Panc1 (cell line): ENCODE measurements at regions not wholly inside any gene's neighbourhood (a gene's known extent, or its start where the extent isn't known, plus 50 kb on each side); places are given as distances from the start of the nearest gene placed in this dataset.

Experiments used
- POLR2AphosphoS5 ChIP-seq: IDR thresholded peaks from 2 replicates; pipeline ENCODE4 v1.6.1; 2012; ENCODE audit warnings: mild to moderate bottlenecking, low read depth, low read length, moderate library complexity
- REST ChIP-seq, 2 experiments: IDR thresholded peaks; 2 replicates each; pipeline ENCODE4 v1.6.1; 2011 to 2012; ENCODE audit warnings: low read depth in 2 of 2, control low read depth in 1 of 2, low read length in 1 of 2, mild to moderate bottlenecking in 1 of 2, moderate library complexity in 1 of 2; ENCODE audit not compliant: insufficient read depth in 1 of 2
- SIN3A ChIP-seq: IDR thresholded peaks from 2 replicates; pipeline ENCODE4 v1.6.1; 2012; ENCODE audit warnings: low read depth, mild to moderate bottlenecking, low read length, moderate library complexity, borderline replicate concordance; ENCODE audit not compliant: insufficient read depth
- TF ChIP-seq, protein P1 (sequence below): fragments of 450-650 bp; IDR thresholded peaks from 2 replicates; pipeline ENCODE4 v1.5.1; 2017; ENCODE audit warnings: mild to moderate bottlenecking

DNA sequence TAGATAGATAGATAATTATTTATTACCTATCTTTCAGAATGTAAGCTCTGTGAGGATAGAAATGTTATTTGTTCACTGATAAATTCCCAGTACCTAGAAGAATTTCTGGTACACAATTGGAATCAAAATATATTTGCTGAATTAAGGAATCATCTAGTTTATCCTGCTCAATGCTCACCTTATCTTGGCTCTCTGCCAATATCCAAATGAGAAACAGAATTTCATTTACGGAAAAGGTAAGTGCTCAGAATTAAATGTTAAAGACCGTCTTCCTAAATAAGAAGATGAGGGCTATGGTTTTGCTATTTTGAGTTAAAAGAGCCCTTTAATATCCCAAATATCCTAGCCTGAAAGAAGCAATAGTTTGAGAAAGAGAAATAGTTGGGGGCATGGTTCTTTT is 232.1 kb upstream of the PDE4D start:
- no peak for TF ChIP-seq POLR2AphosphoS5
- TF ChIP-seq, protein P1, sequence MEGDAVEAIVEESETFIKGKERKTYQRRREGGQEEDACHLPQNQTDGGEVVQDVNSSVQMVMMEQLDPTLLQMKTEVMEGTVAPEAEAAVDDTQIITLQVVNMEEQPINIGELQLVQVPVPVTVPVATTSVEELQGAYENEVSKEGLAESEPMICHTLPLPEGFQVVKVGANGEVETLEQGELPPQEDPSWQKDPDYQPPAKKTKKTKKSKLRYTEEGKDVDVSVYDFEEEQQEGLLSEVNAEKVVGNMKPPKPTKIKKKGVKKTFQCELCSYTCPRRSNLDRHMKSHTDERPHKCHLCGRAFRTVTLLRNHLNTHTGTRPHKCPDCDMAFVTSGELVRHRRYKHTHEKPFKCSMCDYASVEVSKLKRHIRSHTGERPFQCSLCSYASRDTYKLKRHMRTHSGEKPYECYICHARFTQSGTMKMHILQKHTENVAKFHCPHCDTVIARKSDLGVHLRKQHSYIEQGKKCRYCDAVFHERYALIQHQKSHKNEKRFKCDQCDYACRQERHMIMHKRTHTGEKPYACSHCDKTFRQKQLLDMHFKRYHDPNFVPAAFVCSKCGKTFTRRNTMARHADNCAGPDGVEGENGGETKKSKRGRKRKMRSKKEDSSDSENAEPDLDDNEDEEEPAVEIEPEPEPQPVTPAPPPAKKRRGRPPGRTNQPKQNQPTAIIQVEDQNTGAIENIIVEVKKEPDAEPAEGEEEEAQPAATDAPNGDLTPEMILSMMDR = no peak
- TF ChIP-seq REST (IDR thresholded peaks at IDR 0.05; ENCODE audit: insufficient read depth in 1 of 2, low read depth in 2 of 2, low read length in 1 of 2) = no peak
- no peak for TF ChIP-seq SIN3A
